ENCODE measurements at regions not wholly inside any gene's neighbourhood (a gene's known extent, or its start where the extent isn't known, plus 50 kb on each side); places are given as distances from the start of the nearest gene placed in this dataset.

DNA sequence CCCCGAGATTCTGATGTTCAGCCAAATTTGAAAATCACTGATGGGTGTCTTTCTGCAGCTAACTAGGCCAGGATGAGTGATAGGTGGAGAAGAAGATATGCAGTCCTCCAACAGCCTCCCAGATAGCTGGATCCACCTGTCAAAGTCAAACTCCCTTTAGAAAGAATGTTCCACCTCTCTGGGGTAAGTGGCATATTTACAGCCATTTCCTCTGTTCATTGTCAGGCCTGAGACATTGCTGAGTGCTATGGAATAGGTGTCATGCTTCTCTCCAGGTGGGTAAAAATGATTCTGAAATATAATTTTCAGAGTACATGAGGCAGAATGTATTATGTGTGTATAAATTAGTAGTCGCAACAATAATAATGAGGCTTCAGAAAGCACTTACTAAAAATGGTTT is 316.8 kb downstream of the TTLL7 start:
- TF ChIP-seq POLR2AphosphoS5 (IDR thresholded peaks at IDR 0.05; ENCODE audit: borderline replicate concordance, low read depth, low read length), result no peak
- TF ChIP-seq EZH2 (IDR thresholded peaks at IDR 0.05), result no peak

All from SK-N-MC (cell line).